K562 (cell line): ENCODE measurements at regions not wholly inside any gene's neighbourhood (a gene's known extent, or its start where the extent isn't known, plus 50 kb on each side); places are given as distances from the start of the nearest gene placed in this dataset.

Experiments
- ATAC-seq: fragments of 200-7000 bp; cut with Tn5 transposase; 3 replicates; pipeline ENCODE4 v1.9.1; 2020; ENCODE audit warnings: moderate library complexity
- BruUV-seq: library from RNA; stranded (reverse); fragments of 400-500 nt; replicated peaks from 2 replicates; lab custom pipeline; 2021; lab: Mats Ljungman, UMichigan
- CTCF ChIA-PET: fragments of 300-600 bp; formaldehyde crosslinking; extraction: SDS; loops from one replicate; lab custom pipeline; 2021; ENCODE audit warnings: low intra/inter-chr PET ratio; lab: Yijun Ruan, JAX
- POLR2A ChIA-PET: fragments of 300-600, 350-650 bp; sonication (Branson Sonifier 250); formaldehyde crosslinking; extraction: SDS; loops from one replicate; lab custom pipeline; 2021; ENCODE audit warnings: antibody characterized with exemption, inconsistent platforms; lab: Yijun Ruan, JAX
- DNase-seq, 4 experiments: peaks; one replicate each; pipeline versions ENCODE4 v3.0.0 to v3.0.0-alpha.2; 2011 to 2018; ENCODE audit warnings: low spot score in 3 of 4, mixed read lengths in 3 of 4; ENCODE audit errors: extremely low read depth in 1 of 4
- FAIRE-seq: peaks from 2 replicates; lab custom pipeline; 2011; peaks lifted over from hg19 to GRCh38; lab: Jason Lieb, UNC
- H2AFZ ChIP-seq: 2 replicates; pipeline ENCODE4 v1.6.0; 2011; ENCODE audit warnings: low read depth, low read length, control low read depth, inconsistent platforms
- H3K27ac ChIP-seq: fragments of 200-600 bp; 3 replicates; pipeline ENCODE4 v1.8.0; 2011; ENCODE audit warnings: low read depth, mild to moderate bottlenecking, control low read depth, inconsistent platforms, low read length, moderate library complexity, mixed read lengths; ENCODE audit errors: extremely low read depth
- H3K27me3 ChIP-seq, 2 experiments: fragments of 300-600 bp in 1 of 2; 2 replicates in 1 of 2; 3 replicates in 1 of 2; pipeline versions ENCODE4 v1.6.0 to v1.8.0; 2011; ENCODE audit warnings: inconsistent platforms in 2 of 2, low read length in 2 of 2, mild to moderate bottlenecking in 1 of 2, mixed read lengths in 1 of 2, moderate library complexity in 1 of 2; ENCODE audit not compliant: control insufficient read depth in 2 of 2, insufficient read depth in 2 of 2
- H3K36me3 ChIP-seq: fragments of 300-600 bp; 3 replicates; pipeline ENCODE4 v1.8.0; 2011; ENCODE audit warnings: mild to moderate bottlenecking, low read length, inconsistent platforms; ENCODE audit not compliant: control insufficient read depth, insufficient read depth
- H3K4me1 ChIP-seq, 2 experiments: fragments of 200-600 bp in 1 of 2; replicated peaks in 1 of 2; 2 replicates in 1 of 2; 3 replicates in 1 of 2; pipeline versions ENCODE4 v1.5.1 to v1.8.0; 2011; ENCODE audit warnings: inconsistent platforms in 2 of 2, low read length in 2 of 2, mild to moderate bottlenecking in 1 of 2, mixed read lengths in 1 of 2, moderate library complexity in 1 of 2; ENCODE audit not compliant: control insufficient read depth in 2 of 2, insufficient read depth in 2 of 2
- H3K4me2 ChIP-seq: 2 replicates; pipeline ENCODE4 v1.6.1; 2011; ENCODE audit warnings: low read length, control low read depth, inconsistent platforms, mixed read lengths; ENCODE audit not compliant: insufficient read depth
- H3K4me3 ChIP-seq: fragments of 200-600 bp; sonication (generic), shearing (Covaris generic); 2 replicates; pipeline ENCODE4 v1.5.1; 2016; ENCODE audit warnings: control low read depth, inconsistent platforms
- H3K79me2 ChIP-seq: fragments of 200-600 bp; 3 replicates; pipeline ENCODE4 v1.8.0; 2011; ENCODE audit warnings: low read length, inconsistent platforms; ENCODE audit not compliant: control insufficient read depth, insufficient read depth
- H3K9ac ChIP-seq, 2 experiments: 2 replicates each; pipeline versions ENCODE4 v1.6.0 to v1.6.1; 2011; ENCODE audit warnings: low read depth in 2 of 2, low read length in 2 of 2, control low read depth in 1 of 2, inconsistent platforms in 1 of 2, mild to moderate bottlenecking in 1 of 2, mixed read lengths in 1 of 2; ENCODE audit not compliant: insufficient read depth in 1 of 2
- H3K9me1 ChIP-seq: one replicate; pipeline ENCODE4 v1.6.0; 2011; ENCODE audit warnings: inconsistent platforms, mild to moderate bottlenecking, low read length, moderate library complexity; ENCODE audit not compliant: control insufficient read depth, insufficient read depth
- H3K9me3 ChIP-seq: replicated peaks from 2 replicates; pipeline ENCODE4 v1.5.1; 2011; ENCODE audit warnings: low read depth, low read length, inconsistent platforms; ENCODE audit not compliant: control insufficient read depth, insufficient read depth
- H4K20me1 ChIP-seq: replicated peaks from 2 replicates; pipeline ENCODE4 v1.6.1; 2011; ENCODE audit warnings: low read length, inconsistent platforms, mixed read lengths; ENCODE audit not compliant: control insufficient read depth, insufficient read depth
- BCL6 ChIP-seq: fragments of 250-450 bp; sonication (Bioruptor Pico); IDR thresholded peaks from 2 replicates; pipeline ENCODE4 v1.4.0; 2020
- KLF13 ChIP-seq: fragments of 450-650 bp; IDR thresholded peaks from 2 replicates; pipeline ENCODE4 v1.6.1; 2016; ENCODE audit warnings: missing genetic modification characterization, low read depth, mild to moderate bottlenecking, missing compliant biosample characterization, moderate library complexity, borderline replicate concordance
- MEF2A ChIP-seq: IDR thresholded peaks from 2 replicates; pipeline ENCODE4 v1.6.1; 2011; ENCODE audit warnings: low read depth, mild to moderate bottlenecking, low read length, moderate library complexity; ENCODE audit not compliant: control insufficient read depth
- RHOXF2B ChIP-seq: fragments of 250-450 bp; sonication (Bioruptor Pico); conservative IDR thresholded peaks from 2 replicates; pipeline ENCODE4 v1.5.1; 2021
- TAF7 ChIP-seq: fragments of 450-650 bp; IDR thresholded peaks from 2 replicates; pipeline ENCODE4 v1.6.1; 2016; ENCODE audit warnings: missing genetic modification characterization, missing compliant biosample characterization
- TEAD4 ChIP-seq, 2 experiments: sonication (generic) in 1 of 2; formaldehyde crosslinking in 1 of 2; IDR thresholded peaks; 2 replicates each; pipeline versions ENCODE4 v1.6.1 to v1.8.0; 2012 to 2022; ENCODE audit warnings: borderline replicate concordance in 1 of 2, inconsistent platforms in 1 of 2, low read length in 1 of 2, mild to moderate bottlenecking in 1 of 2, missing genetic modification reagents in 1 of 2
- USF2 ChIP-seq: sonication (generic); formaldehyde crosslinking; IDR thresholded peaks from 2 replicates; pipeline ENCODE4 v1.5.0; 2020; ENCODE audit warnings: missing genetic modification reagents
- YBX1 ChIP-seq: fragments of 450-650 bp; IDR thresholded peaks from 2 replicates; pipeline ENCODE4 v1.7.1; 2016; ENCODE audit warnings: mild to moderate bottlenecking
- YY1 ChIP-seq, 3 experiments: IDR thresholded peaks; 2 replicates each; pipeline ENCODE4 v1.6.1; 2011; ENCODE audit warnings: low read length in 2 of 3, mild to moderate bottlenecking in 2 of 3, moderate library complexity in 2 of 3, borderline replicate concordance in 1 of 3, control low read depth in 1 of 3, low read depth in 1 of 3; ENCODE audit not compliant: insufficient read depth in 3 of 3, insufficient replicate concordance in 2 of 3, control insufficient read depth in 1 of 3, insufficient read length in 1 of 3; ENCODE audit errors: extremely low read depth in 1 of 3
- ZNF224 ChIP-seq: sonication (generic); formaldehyde crosslinking; IDR thresholded peaks from 2 replicates; pipeline ENCODE4 v1.8.0; 2022; ENCODE audit warnings: mild to moderate bottlenecking, missing genetic modification reagents
- WGBS: fragments of 100-300 bp; shearing (Covaris generic); methylation state at CpG from one replicate; pipeline ENCODE4 v1.1.6; 2016; ENCODE audit warnings: low coverage, mixed read lengths; ENCODE audit not compliant: insufficient coverage; ENCODE audit errors: missing lambda C conversion rate; 5-methylcytosine and 5-hydroxymethylcytosine counted together
- in situ Hi-C: fragments of 300-500 bp; cut with MboI; formaldehyde crosslinking; loops from 4 replicates; pipeline ENCODE4 v1.15.0; 2018; ENCODE audit warnings: inconsistent platforms, mixed read lengths
- intact Hi-C: fragments of 100-400 bp; cut with micrococcal nuclease; formaldehyde crosslinking; loops from 2 replicates; pipeline ENCODE4 v1.14.2; 2022

- FAIRE-seq = no peak
- H3K4me2 ChIP-seq = no peak overlapping the region
Measured at GRCh38 chr5:74539986-74540385, 100.5 kb downstream of the ENC1 start.

More at GRCh38 chr5:74539986-74540385, 100.5 kb downstream of the ENC1 start:
- H4K20me1 ChIP-seq = no peaks in the 10 kb centered on the region
- POLR2A ChIA-PET = no interaction called here
- H3K4me3 ChIP-seq = no peak overlapping the region
- H3K9me3 ChIP-seq = no peaks in the 10 kb centered on the region; the same call in 1 of the 2 replicates
- no peaks in the 10 kb centered on the region for H3K36me3 ChIP-seq
- no peaks in the 10 kb centered on the region for H3K4me1 ChIP-seq
- no peak overlapping the region for H2AFZ ChIP-seq
- H3K27me3 ChIP-seq = peaks cover 0 to 11% of the 10 kb centered on the region in 2 experiments; a peak in 4 of 5 replicates
- TF ChIP-seq KLF13 (tag) = no peak
- no peak for TF ChIP-seq USF2 (CRISPR knock-in tag)
- TF ChIP-seq BCL6 (CRISPR knock-in tag) = no peak
- TF ChIP-seq RHOXF2B (CRISPR knock-in tag) = no peak
- no peak for TF ChIP-seq TAF7 (tag)
- no peak for TF ChIP-seq MEF2A
- TF ChIP-seq YY1 (IDR thresholded peaks at IDR 0.05; ENCODE audit: borderline replicate concordance in 1 of 3, control insufficient read depth in 1 of 3, extremely low read depth in 1 of 3, insufficient read depth in 3 of 3, insufficient read length in 1 of 3, insufficient replicate concordance in 2 of 3, low read depth in 1 of 3, low read length in 2 of 3) = no peak
- no peak for TF ChIP-seq YBX1
- no peak for TF ChIP-seq ZNF224 (CRISPR knock-in tag)
- TF ChIP-seq TEAD4 (IDR thresholded peaks at IDR 0.05; ENCODE audit: low read length) = no peak
- TF ChIP-seq TEAD4 (CRISPR knock-in tag; IDR thresholded peaks at IDR 0.05; ENCODE audit: borderline replicate concordance) = no peak
- TF ChIP-seq, all 486 proteins: peak for 0
- Histone ChIP-seq H3K79me2 (no peaks in the 10 kb centered on the region), H3K27ac (no peak overlapping the region), H3K9ac (no peak overlapping the region), H3K9me1 (no peaks in the 10 kb centered on the region)
- no TSS peak for BruUV-seq
- ATAC-seq = no peak
- in situ Hi-C loops (no loop called here), intact Hi-C loops (no loop called here)
- no peak for DNase-seq
- CTCF ChIA-PET = no interaction called here
- WGBS = 4% methylated on average over 7 of the region's 7 CpGs
